Adrenal gland (tissue), 5 donors: ENCODE measurements at regions not wholly inside any gene's neighbourhood (a gene's known extent, or its start where the extent isn't known, plus 50 kb on each side); places are given as distances from the start of the nearest gene placed in this dataset.

Experiments used
- CTCF ChIP-seq, 6 experiments: fragments of 450-650 bp in 4 of 6; fragments of 200-600 bp in 2 of 6; sonication (generic) in 1 of 6; IDR thresholded peaks; 1 replicate in 5 of 6; 2 replicates in 1 of 6; pipeline versions ENCODE4 v1.5.1 to v1.8.0; 2016 to 2021; ENCODE audit warnings: antibody characterized with exemption in 6 of 6, mild to moderate bottlenecking in 2 of 6, moderate library complexity in 1 of 6
- POLR2A ChIP-seq, 2 donors: fragments of 450-650 bp; IDR thresholded peaks; one replicate each; pipeline ENCODE4 v1.6.1; 2017; ENCODE audit warnings: antibody characterized with exemption in 2 of 2, mild to moderate bottlenecking in 2 of 2, moderate library complexity in 1 of 2
- donor health status: DM: no; HTN: no; CAD: no.

GRCh38 chr1:4010284-4010683 is 110.2 kb upstream of the C1orf174 start:
- TF ChIP-seq POLR2A (IDR thresholded peaks at IDR 0.05), result no peak
- TF ChIP-seq CTCF (IDR thresholded peaks at IDR 0.05), result no peak
